K562 (cell line): ENCODE measurements at regions not wholly inside any gene's neighbourhood (a gene's known extent, or its start where the extent isn't known, plus 50 kb on each side); places are given as distances from the start of the nearest gene placed in this dataset.

Experiments used
- CHD7 ChIP-seq: fragments of 200-600 bp; sonication (generic); IDR thresholded peaks from one replicate; pipeline ENCODE4 v1.6.1; 2012; ENCODE audit warnings: mild to moderate bottlenecking, low read depth, low read length, inconsistent platforms

GRCh38 chr1:229851511-229851910 lies 215.5 kb upstream of the GALNT2 start (continued):
- TF ChIP-seq CHD7: no peak
